H9 (cell line): ENCODE measurements at regions not wholly inside any gene's neighbourhood (a gene's known extent, or its start where the extent isn't known, plus 50 kb on each side); places are given as distances from the start of the nearest gene placed in this dataset.

Experiments used
- DNase-seq: peaks from one replicate; pipeline ENCODE4 v3.0.0-alpha.2; 2017
- H2AFZ ChIP-seq: one replicate; pipeline ENCODE4 v1.6.1; 2013; ENCODE audit warnings: mild to moderate bottlenecking, low read length, control low read depth, moderate library complexity
- H2AK5ac ChIP-seq: 2 replicates; pipeline ENCODE4 v1.6.1; 2013; ENCODE audit warnings: low read length, control low read depth, mixed read lengths; ENCODE audit not compliant: insufficient read length
- H2BK120ac ChIP-seq: one replicate; pipeline ENCODE4 v1.6.1; 2013; ENCODE audit warnings: low read depth, mild to moderate bottlenecking, low read length, control low read depth, inconsistent platforms; ENCODE audit not compliant: poor library complexity, severe bottlenecking
- H2BK12ac ChIP-seq: 2 replicates; pipeline ENCODE4 v1.6.1; 2013; ENCODE audit warnings: low read length, control low read depth, mixed read lengths, low read depth; ENCODE audit not compliant: insufficient read length
- H2BK15ac ChIP-seq: 2 replicates; pipeline ENCODE4 v1.6.1; 2013; ENCODE audit warnings: low read depth, low read length, control low read depth
- H2BK20ac ChIP-seq: one replicate; pipeline ENCODE4 v1.6.1; 2013; ENCODE audit warnings: low read depth, mild to moderate bottlenecking, low read length, control low read depth, inconsistent platforms; ENCODE audit not compliant: poor library complexity, severe bottlenecking
- H2BK5ac ChIP-seq: 2 replicates; pipeline ENCODE4 v1.6.1; 2013; ENCODE audit warnings: low read length, control low read depth, mixed read lengths; ENCODE audit not compliant: insufficient read length
- H3K14ac ChIP-seq: 2 replicates; pipeline ENCODE4 v1.6.1; 2013; ENCODE audit warnings: low read length, control low read depth; ENCODE audit not compliant: insufficient read depth
- H3K18ac ChIP-seq: 2 replicates; pipeline ENCODE4 v1.6.1; 2013; ENCODE audit warnings: low read depth, mild to moderate bottlenecking, mixed read lengths, low read length, control low read depth; ENCODE audit not compliant: insufficient read length
- H3K23ac ChIP-seq: 2 replicates; pipeline ENCODE4 v1.6.1; 2013; ENCODE audit warnings: low read length, control low read depth, mixed read lengths, low read depth; ENCODE audit not compliant: insufficient read length
- H3K23me2 ChIP-seq: 2 replicates; pipeline ENCODE4 v1.6.1; 2013; ENCODE audit warnings: low read depth, mild to moderate bottlenecking, mixed read lengths, low read length, control low read depth; ENCODE audit not compliant: insufficient read length, poor library complexity, severe bottlenecking
- H3K27ac ChIP-seq: 2 replicates; pipeline ENCODE4 v1.5.1; 2013; ENCODE audit warnings: low read length, control low read depth, mixed read lengths, low read depth; ENCODE audit not compliant: insufficient read length
- H3K27me3 ChIP-seq: 2 replicates; pipeline ENCODE4 v1.6.1; 2013; ENCODE audit warnings: low read length, control low read depth, inconsistent platforms; ENCODE audit not compliant: insufficient read depth
- H3K4ac ChIP-seq: 2 replicates; pipeline ENCODE4 v1.6.1; 2013; ENCODE audit warnings: low read depth, mild to moderate bottlenecking, control low read depth, inconsistent platforms, low read length, moderate library complexity
- H3K4me1 ChIP-seq: 2 replicates; pipeline ENCODE4 v1.6.1; 2013; ENCODE audit warnings: low read length, control low read depth, inconsistent platforms; ENCODE audit not compliant: insufficient read depth
- H3K4me2 ChIP-seq: 2 replicates; pipeline ENCODE4 v1.6.1; 2013; ENCODE audit warnings: low read length, control low read depth, mixed read lengths; ENCODE audit not compliant: insufficient read length, insufficient read depth
- H3K56ac ChIP-seq: 2 replicates; pipeline ENCODE4 v1.6.1; 2013; ENCODE audit warnings: low read depth, mild to moderate bottlenecking, mixed read lengths, low read length, control low read depth; ENCODE audit not compliant: insufficient read length
- H3K79me1 ChIP-seq: 2 replicates; pipeline ENCODE4 v1.6.1; 2013; ENCODE audit warnings: low read depth, mild to moderate bottlenecking, moderate library complexity, low read length, control low read depth, inconsistent platforms; ENCODE audit not compliant: insufficient read depth, poor library complexity, severe bottlenecking
- H3K79me2 ChIP-seq: 2 replicates; pipeline ENCODE4 v1.6.1; 2013; ENCODE audit warnings: low read length, control low read depth, inconsistent platforms; ENCODE audit not compliant: insufficient read depth
- H3K9ac ChIP-seq: 2 replicates; pipeline ENCODE4 v1.6.1; 2013; ENCODE audit warnings: low read length, control low read depth, mixed read lengths; ENCODE audit not compliant: insufficient read length; ENCODE audit errors: extremely low read depth
- H3K9me3 ChIP-seq: one replicate; pipeline ENCODE4 v1.6.1; 2013; ENCODE audit warnings: low read depth, low read length, inconsistent platforms; ENCODE audit not compliant: control insufficient read depth
- H3T11ph ChIP-seq: one replicate; pipeline ENCODE4 v1.6.1; 2013; ENCODE audit warnings: mild to moderate bottlenecking, low read length, control low read depth, inconsistent platforms
- H4K20me1 ChIP-seq: one replicate; pipeline ENCODE4 v1.6.1; 2013; ENCODE audit not compliant: control insufficient read depth, insufficient read length, insufficient read depth
- H4K5ac ChIP-seq: 2 replicates; pipeline ENCODE4 v1.6.1; 2013; ENCODE audit warnings: low read depth, mild to moderate bottlenecking, mixed read lengths, low read length, control low read depth; ENCODE audit not compliant: insufficient read length
- H4K8ac ChIP-seq: replicated peaks from 2 replicates; pipeline ENCODE4 v1.6.1; 2013; ENCODE audit warnings: low read length, control low read depth, mixed read lengths, low read depth; ENCODE audit not compliant: insufficient read length
- H4K91ac ChIP-seq: 2 replicates; pipeline ENCODE4 v1.6.1; 2013; ENCODE audit warnings: low read depth, mild to moderate bottlenecking, moderate library complexity, mixed read lengths, low read length, control low read depth; ENCODE audit not compliant: insufficient read length
- H3K27ac Mint-ChIP-seq, 3 experiments: 2 replicates in 2 of 3; 3 replicates in 1 of 3; pipeline ENCODE4 v1.8.0; 2020 to 2021; ENCODE audit warnings: mixed read lengths in 3 of 3, mild to moderate bottlenecking in 1 of 3, moderate library complexity in 1 of 3
- H3K27me3 Mint-ChIP-seq: 2 replicates; pipeline ENCODE4 v1.8.0; 2021; ENCODE audit warnings: low read depth, mild to moderate bottlenecking, moderate library complexity, mixed read lengths
- H3K36me3 Mint-ChIP-seq, 3 experiments: 2 replicates in 2 of 3; 3 replicates in 1 of 3; pipeline ENCODE4 v1.8.0; 2020 to 2021; ENCODE audit warnings: low read depth in 3 of 3, mixed read lengths in 3 of 3; ENCODE audit not compliant: insufficient read depth in 1 of 3
- H3K4me1 Mint-ChIP-seq, 2 experiments: 2 replicates each; pipeline ENCODE4 v1.8.0; 2020; ENCODE audit warnings: mixed read lengths in 2 of 2
- H3K4me3 Mint-ChIP-seq, 2 experiments: 2 replicates in 1 of 2; 3 replicates in 1 of 2; pipeline ENCODE4 v1.8.0; 2020 to 2021; ENCODE audit warnings: mild to moderate bottlenecking in 2 of 2, mixed read lengths in 2 of 2, moderate library complexity in 1 of 2
- H3K9me3 Mint-ChIP-seq, 2 experiments: 2 replicates in 1 of 2; 3 replicates in 1 of 2; pipeline ENCODE4 v1.8.0; 2020; ENCODE audit warnings: mild to moderate bottlenecking in 2 of 2, mixed read lengths in 2 of 2, moderate library complexity in 1 of 2
- CTCF ChIP-seq: fragments of 200-600 bp; sonication (generic); conservative IDR thresholded peaks from 3 replicates; pipeline ENCODE4 v1.8.0; 2021; ENCODE audit warnings: antibody characterized with exemption, mild to moderate bottlenecking
- WGBS: extraction: QIAGEN DNeasy Blood & Tissue Kit; methylation state at CpG from one replicate; pipeline ENCODE4 v1.1.7; 2013; ENCODE audit warnings: missing lambda C conversion rate, low lambda C conversion rate, mixed read lengths; ENCODE audit not compliant: insufficient read length; ENCODE audit errors: extremely low coverage; 5-methylcytosine and 5-hydroxymethylcytosine counted together

- Histone ChIP-seq H3K79me1 (no peaks in the 10 kb centered on the region), H2AFZ (no peak overlapping the region), H3K14ac (no peak overlapping the region), H4K5ac (no peak overlapping the region), H4K91ac (no peak overlapping the region), H4K20me1 (no peaks in the 10 kb centered on the region), H3T11ph (no peak overlapping the region), H3K4me2 (no peak overlapping the region), H4K8ac (no peak overlapping the region), H2AK5ac (no peak overlapping the region), H3K9ac (no peak overlapping the region), H3K4me1 (no peaks in the 10 kb centered on the region), H2BK12ac (no peak overlapping the region), H2BK5ac (no peak overlapping the region), H3K79me2 (no peaks in the 10 kb centered on the region), H3K27ac (no peak overlapping the region), H2BK20ac (no peak overlapping the region), H3K18ac (no peak overlapping the region), H2BK120ac (no peak overlapping the region), H3K23ac (no peak overlapping the region), H2BK15ac (no peak overlapping the region), H3K4ac (no peak overlapping the region), H3K27me3 (no peaks in the 10 kb centered on the region), H3K56ac (no peak overlapping the region), H3K9me3 (no peaks in the 10 kb centered on the region), H3K23me2 (no peaks in the 10 kb centered on the region)
- H3K27me3 Mint-ChIP-seq: no peaks in the 10 kb centered on the region; the same call in 1 of the 2 replicates
- no peak overlapping the region for H3K4me3 Mint-ChIP-seq
- no peaks in the 10 kb centered on the region for H3K36me3 Mint-ChIP-seq
- H3K9me3 Mint-ChIP-seq: no peaks in the 10 kb centered on the region; a peak in 2 of 5 replicates
- no peak for TF ChIP-seq CTCF
- DNase-seq: no peak
- WGBS: no CpG with 5 or more reads among the region's 5 CpGs
- H3K4me1 Mint-ChIP-seq: peaks cover 9 to 16% of the 10 kb centered on the region in 2 experiments
- H3K27ac Mint-ChIP-seq: no peak overlapping the region
Observed at GRCh38 chr20:18983796-18984195, 170.2 kb downstream of the SCP2D1 start.
